MM.1S (cell line): ENCODE measurements at regions not wholly inside any gene's neighbourhood (a gene's known extent, or its start where the extent isn't known, plus 50 kb on each side); places are given as distances from the start of the nearest gene placed in this dataset.
"Not testable (repeated sequence)": the region's sequence is repeated elsewhere in the genome, so short reads cannot be mapped to it uniquely, and the experiment has no call there.

ENCODE experiments used
- CTCF ChIP-seq: fragments of 300-600 bp; sonication (generic); IDR thresholded peaks from 2 replicates; pipeline ENCODE4 v1.5.1; 2016; ENCODE audit warnings: antibody characterized with exemption, low read length, mixed read lengths
- EZH2 ChIP-seq: fragments of 300-600 bp; sonication (generic); optimal IDR thresholded peaks from 2 replicates; pipeline ENCODE3; 2017; ENCODE audit warnings: low read depth, mild to moderate bottlenecking, antibody characterized with exemption, low read length, mixed read lengths

DNA sequence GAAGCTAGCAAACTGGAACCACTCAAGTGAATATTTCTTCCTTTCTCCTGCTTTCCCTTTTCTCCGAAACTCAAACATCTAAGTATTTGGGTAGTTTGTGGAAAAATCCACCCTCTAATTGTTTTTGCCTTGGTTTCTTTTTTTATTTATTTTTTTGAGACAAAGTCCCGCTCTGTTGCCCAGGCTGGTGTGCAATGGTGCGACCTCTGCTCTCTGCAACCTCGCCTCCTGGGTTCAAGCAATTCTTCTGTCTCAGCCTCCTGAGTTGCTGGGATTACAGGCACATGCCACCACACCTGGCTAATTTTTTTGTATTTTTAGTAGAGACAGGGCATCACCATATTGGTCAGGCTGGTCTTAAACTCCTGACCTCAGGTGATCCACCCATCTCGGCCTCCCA, 96.1 kb upstream of the BANK1 start:
- TF ChIP-seq EZH2, CTCF: not testable (repeated sequence)
